HepG2 (cell line): ENCODE measurements at regions not wholly inside any gene's neighbourhood (a gene's known extent, or its start where the extent isn't known, plus 50 kb on each side); places are given as distances from the start of the nearest gene placed in this dataset.

Experiments used
- ATAC-seq: fragments of 200-7000 bp; cut with Tn5 transposase; 3 replicates; pipeline ENCODE4 v1.9.1; 2020; ENCODE audit warnings: mild to moderate bottlenecking, moderate library complexity
- BruUV-seq: library from RNA; stranded (reverse); fragments of 400-500 nt; replicated peaks from 2 replicates; lab custom pipeline; 2021; lab: Mats Ljungman, UMichigan
- CTCF ChIA-PET: fragments of 300-600 bp; formaldehyde crosslinking; extraction: SDS; loops from one replicate; lab custom pipeline; 2021; ENCODE audit warnings: low total read pairs, inconsistent platforms, low intra/inter-chr PET ratio; lab: Yijun Ruan, JAX
- POLR2A ChIA-PET: fragments of 350-600 bp; sonication (Branson Sonifier 250); formaldehyde crosslinking; loops from one replicate; lab custom pipeline; 2020; ENCODE audit warnings: antibody characterized with exemption, inconsistent platforms; lab: Yijun Ruan, JAX
- DNase-seq: peaks from one replicate; pipeline ENCODE4 v3.0.0-alpha.2; 2015; ENCODE audit warnings: low spot score
- FAIRE-seq: peaks from 3 replicates; lab custom pipeline; 2011; peaks lifted over from hg19 to GRCh38; lab: Jason Lieb, UNC
- H2AFZ ChIP-seq: one replicate; pipeline ENCODE4 v1.6.1; 2011; ENCODE audit warnings: low read length, inconsistent platforms
- H3K27ac ChIP-seq: fragments of 300-600 bp; 3 replicates; pipeline ENCODE4 v1.8.0; 2011; ENCODE audit warnings: mixed run types, mild to moderate bottlenecking, mixed read lengths, low read length, inconsistent platforms; ENCODE audit not compliant: insufficient read depth; ENCODE audit errors: extremely low read length
- H3K27me3 ChIP-seq, 2 experiments: fragments of 200-600 bp in 1 of 2; 2 replicates in 1 of 2; 3 replicates in 1 of 2; pipeline versions ENCODE4 v1.6.0 to v1.8.0; 2011; ENCODE audit warnings: low read length in 2 of 2, mild to moderate bottlenecking in 2 of 2, moderate library complexity in 2 of 2, inconsistent platforms in 1 of 2; ENCODE audit not compliant: insufficient read depth in 2 of 2, control insufficient read depth in 1 of 2
- H3K36me3 ChIP-seq, 2 experiments: fragments of 200-600 bp in 1 of 2; replicated peaks in 1 of 2; 2 replicates in 1 of 2; 3 replicates in 1 of 2; pipeline versions ENCODE4 v1.5.1 to v1.8.0; 2011; ENCODE audit warnings: low read length in 2 of 2, inconsistent platforms in 1 of 2; ENCODE audit not compliant: insufficient read depth in 2 of 2, control insufficient read depth in 1 of 2
- H3K4me1 ChIP-seq: 2 replicates; pipeline ENCODE4 v1.5.1; 2012; ENCODE audit warnings: low read length, inconsistent platforms; ENCODE audit not compliant: insufficient read depth
- H3K4me2 ChIP-seq: 2 replicates; pipeline ENCODE4 v1.6.0; 2011; ENCODE audit warnings: low read depth, low read length, inconsistent platforms
- H3K4me3 ChIP-seq, 3 experiments: fragments of 200-600 bp in 1 of 3; sonication (generic), shearing (Covaris generic) in 1 of 3; replicated peaks in 1 of 3; 2 replicates each; pipeline ENCODE4 v1.5.1; 2011 to 2016; ENCODE audit warnings: low read length in 3 of 3, inconsistent platforms in 2 of 3, low read depth in 2 of 3, mild to moderate bottlenecking in 2 of 3, control low read depth in 1 of 3, mixed read lengths in 1 of 3; ENCODE audit not compliant: insufficient read depth in 1 of 3
- H3K79me2 ChIP-seq: one replicate; pipeline ENCODE4 v1.6.1; 2011; ENCODE audit warnings: low read length, inconsistent platforms; ENCODE audit not compliant: insufficient read depth
- H3K9ac ChIP-seq: 2 replicates; pipeline ENCODE4 v1.6.0; 2011; ENCODE audit warnings: mild to moderate bottlenecking, low read depth, low read length, inconsistent platforms; ENCODE audit not compliant: insufficient read depth
- H3K9me3 ChIP-seq: 2 replicates; pipeline ENCODE4 v1.5.1; 2012; ENCODE audit warnings: mild to moderate bottlenecking, low read length
- H4K20me1 ChIP-seq: 2 replicates; pipeline ENCODE4 v1.6.0; 2011; ENCODE audit warnings: inconsistent platforms, mild to moderate bottlenecking, low read length, moderate library complexity; ENCODE audit not compliant: insufficient read depth
- ARHGAP35 ChIP-seq: sonication (generic); formaldehyde crosslinking; IDR thresholded peaks from 2 replicates; pipeline ENCODE4 v1.9.0; 2022; ENCODE audit warnings: mild to moderate bottlenecking, inconsistent platforms, moderate library complexity, missing genetic modification reagents, borderline replicate concordance
- DNMT3B ChIP-seq: conservative IDR thresholded peaks from 2 replicates; pipeline ENCODE4 v1.6.1; 2016; ENCODE audit warnings: missing biosample characterization, control low read depth
- HIVEP1 ChIP-seq: sonication (generic); formaldehyde crosslinking; IDR thresholded peaks from 2 replicates; pipeline ENCODE4 v1.4.0; 2020; ENCODE audit warnings: mild to moderate bottlenecking, missing genetic modification reagents
- HNRNPL ChIP-seq: fragments of 200-400 bp; formaldehyde crosslinking; IDR thresholded peaks from 2 replicates; pipeline ENCODE4 v1.6.1; 2017; ENCODE audit warnings: mild to moderate bottlenecking, low read depth, low read length
- ISL2 ChIP-seq: sonication (generic); formaldehyde crosslinking; IDR thresholded peaks from 2 replicates; pipeline ENCODE4 v1.5.0; 2020; ENCODE audit warnings: missing genetic modification reagents
- MATR3 ChIP-seq: sonication (generic); formaldehyde crosslinking; IDR thresholded peaks from 2 replicates; pipeline ENCODE4 v1.4.0; 2020; ENCODE audit warnings: missing genetic modification reagents
- POLR2AphosphoS5 ChIP-seq: IDR thresholded peaks from 2 replicates; pipeline ENCODE4 v1.6.1; 2012; ENCODE audit warnings: low read depth, low read length
- TAF15 ChIP-seq: fragments of 200-400 bp; formaldehyde crosslinking; IDR thresholded peaks from one replicate; pipeline ENCODE4 v1.6.1; 2018; ENCODE audit warnings: mild to moderate bottlenecking, low read depth, low read length; ENCODE audit not compliant: poor library complexity, severe bottlenecking
- ZBTB8A ChIP-seq: sonication (generic); formaldehyde crosslinking; IDR thresholded peaks from 2 replicates; pipeline ENCODE4 v1.4.0; 2020; ENCODE audit warnings: mild to moderate bottlenecking, low read depth, missing genetic modification reagents, borderline replicate concordance
- ZNF225 ChIP-seq: sonication (generic); formaldehyde crosslinking; IDR thresholded peaks from 2 replicates; pipeline ENCODE4 v1.4.0; 2020; ENCODE audit warnings: mild to moderate bottlenecking, missing genetic modification reagents
- ZNF230 ChIP-seq: sonication (generic); formaldehyde crosslinking; IDR thresholded peaks from 2 replicates; pipeline ENCODE4 v1.4.0; 2020; ENCODE audit warnings: mild to moderate bottlenecking, missing genetic modification reagents
- WGBS: methylation state at CpG from one replicate; pipeline ENCODE4 v1.1.6; 2017; ENCODE audit warnings: low lambda C conversion rate; 5-methylcytosine and 5-hydroxymethylcytosine counted together
- in situ Hi-C: cut with HindIII; loops from 2 replicates; pipeline ENCODE4 v1.10.0; 2017; ENCODE audit warnings: low pct_unique_long_range_greater_than_20kb; ENCODE audit not compliant: extremely low pct_ligation_motif_present
- intact Hi-C: fragments of 100-400 bp; cut with micrococcal nuclease; formaldehyde crosslinking; loops from one replicate; pipeline ENCODE4 v1.10.0; 2022; ENCODE audit not compliant: unreplicated experiment
- TF ChIP-seq, protein P1 (sequence below): sonication (generic); formaldehyde crosslinking; IDR thresholded peaks from 2 replicates; pipeline ENCODE4 v1.4.0; 2020; ENCODE audit warnings: mild to moderate bottlenecking, missing genetic modification reagents
- TF ChIP-seq, protein P2 (sequence below): sonication (generic); formaldehyde crosslinking; IDR thresholded peaks from 2 replicates; pipeline ENCODE4 v1.5.0; 2020; ENCODE audit warnings: mild to moderate bottlenecking, missing genetic modification reagents

DNA sequence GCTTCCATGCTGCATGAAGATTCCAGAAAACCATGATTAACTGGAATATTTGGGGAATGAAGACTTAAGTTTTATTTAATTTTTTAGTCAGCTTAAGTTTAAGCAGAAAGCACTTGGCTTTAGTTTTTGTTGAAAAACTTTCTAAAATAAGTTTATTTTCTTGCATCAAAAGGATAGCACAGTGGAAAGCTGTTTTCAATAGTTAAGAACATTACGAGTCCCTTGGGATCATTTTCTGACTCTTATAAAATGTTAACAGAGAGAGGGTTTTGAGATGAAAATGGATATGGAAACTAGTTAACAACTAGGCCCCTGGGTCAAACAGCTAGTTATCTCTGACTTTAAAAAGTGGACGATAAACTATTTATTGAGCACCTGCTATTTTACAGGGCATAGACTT, 181.9 kb upstream of the SLC38A2 start:
- Histone ChIP-seq H3K4me2 (no peak overlapping the region), H3K4me3 (no peak overlapping the region), H3K79me2 (no peaks in the 10 kb centered on the region), H3K9ac (no peak overlapping the region), H4K20me1 (no peaks in the 10 kb centered on the region), H2AFZ (no peak overlapping the region), H3K4me1 (peaks cover 11% of the 10 kb centered on the region), H3K36me3 (no peaks in the 10 kb centered on the region), H3K9me3 (no peaks in the 10 kb centered on the region), H3K27ac (no peak overlapping the region), H3K27me3 (no peaks in the 10 kb centered on the region)
- ChIA-PET POLR2A (no interaction called here), CTCF (no interaction called here)
- 98% methylated on average over 2 of the region's 2 CpGs for WGBS
- in situ Hi-C loops = no loop called here
- intact Hi-C loops = no loop called here
- no TSS peak for BruUV-seq
- TF ChIP-seq POLR2AphosphoS5 (no peak), DNMT3B (no peak), TAF15 (no peak), ZNF230 (CRISPR knock-in tag) (no peak), MATR3 (CRISPR knock-in tag) (no peak), HIVEP1 (CRISPR knock-in tag) (no peak)
- FAIRE-seq (no peak), DNase-seq (no peak), ATAC-seq (no peak)

DNA sequence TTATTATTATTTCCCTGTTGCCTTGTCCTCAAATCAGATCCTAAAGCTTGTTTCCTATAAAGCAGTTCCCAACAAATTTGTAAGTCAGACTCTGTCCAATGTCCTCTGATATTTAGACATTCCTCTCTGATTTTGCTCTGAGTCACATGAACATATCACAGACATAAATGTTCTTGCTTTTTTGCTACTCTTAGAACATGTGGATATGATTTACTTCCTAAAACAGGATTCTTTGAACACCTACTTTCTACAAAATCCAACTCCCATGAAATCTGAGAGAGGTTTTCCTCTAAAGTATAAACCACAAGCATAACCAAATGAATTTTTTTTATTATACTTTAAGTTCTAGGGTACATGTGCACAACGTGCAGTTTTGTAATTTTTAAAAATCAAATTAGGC, 181.3 kb upstream of the SLC38A2 start:
- DNase-seq (no peak), ATAC-seq (no peak), FAIRE-seq (no peak)
- H3K4me3 ChIP-seq = no peak overlapping the region
- BruUV-seq = no TSS peak
- POLR2A ChIA-PET = no interaction called here
- TF ChIP-seq, protein P1, sequence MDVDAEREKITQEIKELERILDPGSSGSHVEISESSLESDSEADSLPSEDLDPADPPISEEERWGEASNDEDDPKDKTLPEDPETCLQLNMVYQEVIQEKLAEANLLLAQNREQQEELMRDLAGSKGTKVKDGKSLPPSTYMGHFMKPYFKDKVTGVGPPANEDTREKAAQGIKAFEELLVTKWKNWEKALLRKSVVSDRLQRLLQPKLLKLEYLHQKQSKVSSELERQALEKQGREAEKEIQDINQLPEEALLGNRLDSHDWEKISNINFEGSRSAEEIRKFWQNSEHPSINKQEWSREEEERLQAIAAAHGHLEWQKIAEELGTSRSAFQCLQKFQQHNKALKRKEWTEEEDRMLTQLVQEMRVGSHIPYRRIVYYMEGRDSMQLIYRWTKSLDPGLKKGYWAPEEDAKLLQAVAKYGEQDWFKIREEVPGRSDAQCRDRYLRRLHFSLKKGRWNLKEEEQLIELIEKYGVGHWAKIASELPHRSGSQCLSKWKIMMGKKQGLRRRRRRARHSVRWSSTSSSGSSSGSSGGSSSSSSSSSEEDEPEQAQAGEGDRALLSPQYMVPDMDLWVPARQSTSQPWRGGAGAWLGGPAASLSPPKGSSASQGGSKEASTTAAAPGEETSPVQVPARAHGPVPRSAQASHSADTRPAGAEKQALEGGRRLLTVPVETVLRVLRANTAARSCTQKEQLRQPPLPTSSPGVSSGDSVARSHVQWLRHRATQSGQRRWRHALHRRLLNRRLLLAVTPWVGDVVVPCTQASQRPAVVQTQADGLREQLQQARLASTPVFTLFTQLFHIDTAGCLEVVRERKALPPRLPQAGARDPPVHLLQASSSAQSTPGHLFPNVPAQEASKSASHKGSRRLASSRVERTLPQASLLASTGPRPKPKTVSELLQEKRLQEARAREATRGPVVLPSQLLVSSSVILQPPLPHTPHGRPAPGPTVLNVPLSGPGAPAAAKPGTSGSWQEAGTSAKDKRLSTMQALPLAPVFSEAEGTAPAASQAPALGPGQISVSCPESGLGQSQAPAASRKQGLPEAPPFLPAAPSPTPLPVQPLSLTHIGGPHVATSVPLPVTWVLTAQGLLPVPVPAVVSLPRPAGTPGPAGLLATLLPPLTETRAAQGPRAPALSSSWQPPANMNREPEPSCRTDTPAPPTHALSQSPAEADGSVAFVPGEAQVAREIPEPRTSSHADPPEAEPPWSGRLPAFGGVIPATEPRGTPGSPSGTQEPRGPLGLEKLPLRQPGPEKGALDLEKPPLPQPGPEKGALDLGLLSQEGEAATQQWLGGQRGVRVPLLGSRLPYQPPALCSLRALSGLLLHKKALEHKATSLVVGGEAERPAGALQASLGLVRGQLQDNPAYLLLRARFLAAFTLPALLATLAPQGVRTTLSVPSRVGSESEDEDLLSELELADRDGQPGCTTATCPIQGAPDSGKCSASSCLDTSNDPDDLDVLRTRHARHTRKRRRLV (CRISPR knock-in tag) = no peak
- TF ChIP-seq ZBTB8A (CRISPR knock-in tag) = no peak
- TF ChIP-seq ISL2 (CRISPR knock-in tag) = no peak
- TF ChIP-seq, protein P2, sequence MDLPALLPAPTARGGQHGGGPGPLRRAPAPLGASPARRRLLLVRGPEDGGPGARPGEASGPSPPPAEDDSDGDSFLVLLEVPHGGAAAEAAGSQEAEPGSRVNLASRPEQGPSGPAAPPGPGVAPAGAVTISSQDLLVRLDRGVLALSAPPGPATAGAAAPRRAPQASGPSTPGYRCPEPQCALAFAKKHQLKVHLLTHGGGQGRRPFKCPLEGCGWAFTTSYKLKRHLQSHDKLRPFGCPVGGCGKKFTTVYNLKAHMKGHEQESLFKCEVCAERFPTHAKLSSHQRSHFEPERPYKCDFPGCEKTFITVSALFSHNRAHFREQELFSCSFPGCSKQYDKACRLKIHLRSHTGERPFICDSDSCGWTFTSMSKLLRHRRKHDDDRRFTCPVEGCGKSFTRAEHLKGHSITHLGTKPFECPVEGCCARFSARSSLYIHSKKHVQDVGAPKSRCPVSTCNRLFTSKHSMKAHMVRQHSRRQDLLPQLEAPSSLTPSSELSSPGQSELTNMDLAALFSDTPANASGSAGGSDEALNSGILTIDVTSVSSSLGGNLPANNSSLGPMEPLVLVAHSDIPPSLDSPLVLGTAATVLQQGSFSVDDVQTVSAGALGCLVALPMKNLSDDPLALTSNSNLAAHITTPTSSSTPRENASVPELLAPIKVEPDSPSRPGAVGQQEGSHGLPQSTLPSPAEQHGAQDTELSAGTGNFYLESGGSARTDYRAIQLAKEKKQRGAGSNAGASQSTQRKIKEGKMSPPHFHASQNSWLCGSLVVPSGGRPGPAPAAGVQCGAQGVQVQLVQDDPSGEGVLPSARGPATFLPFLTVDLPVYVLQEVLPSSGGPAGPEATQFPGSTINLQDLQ (CRISPR knock-in tag) = no peak
- TF ChIP-seq ZNF225 (CRISPR knock-in tag) = no peak
- no peak for TF ChIP-seq HNRNPL
- TF ChIP-seq ARHGAP35 = no peak
- in situ Hi-C loops (no loop called here), intact Hi-C loops (no loop called here)
- no peaks in the 10 kb centered on the region for H3K79me2 ChIP-seq
- H2AFZ ChIP-seq = no peak overlapping the region
- no peak overlapping the region for H3K9ac ChIP-seq
- no peak overlapping the region for H3K27ac ChIP-seq
- WGBS = 98% methylated on average over 1 of the region's 1 CpG
- no peak overlapping the region for H3K4me2 ChIP-seq
- H3K36me3 ChIP-seq = no peaks in the 10 kb centered on the region
- no peaks in the 10 kb centered on the region for H4K20me1 ChIP-seq
- CTCF ChIA-PET = no interaction called here
- H3K27me3 ChIP-seq = no peaks in the 10 kb centered on the region
- peaks cover 11% of the 10 kb centered on the region for H3K4me1 ChIP-seq
- H3K9me3 ChIP-seq = no peaks in the 10 kb centered on the region
